ENCODE measurements at regions not wholly inside any gene's neighbourhood (a gene's known extent, or its start where the extent isn't known, plus 50 kb on each side); places are given as distances from the start of the nearest gene placed in this dataset.
"Not testable (repeated sequence)": the region's sequence is repeated elsewhere in the genome, so short reads cannot be mapped to it uniquely, and the experiment has no call there.

DNA sequence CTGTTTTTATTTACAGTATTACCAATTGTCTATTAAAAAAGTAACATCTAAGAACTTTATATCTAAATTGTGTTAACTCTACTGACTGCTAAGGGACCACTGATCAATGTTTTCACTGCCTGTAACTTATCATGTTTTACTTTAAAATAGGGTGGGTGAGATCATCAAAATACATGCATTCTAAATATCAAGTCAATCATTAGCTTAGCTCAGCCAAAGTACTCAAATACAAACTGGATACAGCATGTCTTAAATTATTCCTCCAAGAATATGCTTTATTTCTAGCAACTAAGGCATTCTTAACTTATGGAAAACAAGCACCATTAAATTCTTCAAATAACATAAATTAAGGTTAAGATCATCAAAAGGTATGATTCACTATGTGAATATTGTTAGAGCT, 638.7 kb upstream of the RGS18 start:
- no peak for DNase-seq

GRCh38 chr1:191520345-191520744, 637.9 kb upstream of the RGS18 start:
- no peak for DNase-seq

GRCh38 chr1:191525944-191526343, 632.3 kb upstream of the RGS18 start:
- not testable (repeated sequence) for DNase-seq

GRCh38 chr1:191528275-191528674, 630.0 kb upstream of the RGS18 start:
- DNase-seq = no peak

DNA sequence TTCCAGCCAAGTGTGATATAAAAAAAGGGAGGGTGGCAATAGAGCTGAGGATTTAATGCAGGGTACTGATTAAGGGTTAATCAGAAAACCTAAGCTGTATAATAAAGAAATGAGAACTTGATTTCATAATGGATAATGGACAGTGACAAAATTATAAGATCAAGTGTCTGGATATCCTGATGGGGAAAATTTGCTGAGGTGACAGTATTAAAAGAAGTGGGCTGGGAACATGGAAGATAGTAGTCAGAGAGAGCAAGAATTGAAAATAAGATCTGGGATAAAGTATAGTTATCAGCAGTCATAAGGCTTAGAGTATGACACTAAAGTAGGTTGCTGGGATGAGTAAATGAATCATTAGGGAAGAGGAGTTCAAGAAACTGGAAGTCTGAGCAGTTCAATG, 627.3 kb upstream of the RGS18 start:
- no peak for DNase-seq

DNA sequence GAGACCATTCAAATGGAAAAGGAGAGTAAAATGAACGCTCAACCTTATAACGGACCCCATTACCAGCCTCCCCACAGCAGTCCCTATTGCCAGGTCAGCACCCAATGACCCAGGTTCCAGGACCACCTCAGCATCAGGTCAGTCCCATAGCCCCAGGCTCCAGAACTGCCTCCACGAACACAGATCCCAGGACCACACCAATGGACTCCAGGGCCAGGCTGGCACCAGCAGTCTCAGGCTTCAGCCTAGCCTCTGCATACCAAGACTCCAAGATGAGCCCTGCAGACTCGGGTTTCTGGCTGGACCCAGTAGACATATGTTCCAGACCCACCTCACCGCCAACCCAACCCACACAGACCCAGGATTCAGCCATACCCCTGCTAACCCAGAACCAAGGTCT, 625.0 kb upstream of the RGS18 start:
- DNase-seq = no peak

DNA sequence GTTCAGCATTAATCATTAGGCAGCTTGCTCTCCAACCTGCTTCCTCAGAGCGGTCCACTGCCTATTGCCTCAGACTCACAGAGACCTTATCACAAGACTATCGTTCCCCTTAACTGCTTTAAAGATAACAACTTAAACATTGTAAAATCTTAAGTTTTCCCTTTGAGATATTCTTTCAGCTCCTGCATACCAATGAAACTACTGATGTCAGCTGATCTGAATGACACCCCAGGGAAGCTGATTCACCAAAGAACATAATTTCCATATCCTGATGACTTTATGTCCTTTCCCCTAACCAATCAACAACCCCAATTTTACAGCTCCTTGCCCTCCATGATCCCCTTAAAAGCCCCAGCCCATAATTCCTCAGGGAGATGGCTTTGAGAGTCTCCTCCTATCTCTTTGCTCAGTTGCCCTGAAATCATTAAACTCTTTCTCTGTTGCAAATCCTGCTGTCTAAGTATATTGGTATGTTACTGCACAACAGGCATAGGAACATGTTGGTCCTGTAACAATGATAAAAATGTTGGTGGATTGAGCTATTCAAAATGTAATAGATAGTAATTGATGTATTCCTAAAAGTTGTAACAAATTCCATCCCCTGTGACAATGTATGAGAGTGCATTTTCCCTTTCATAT, 621.4 kb upstream of the RGS18 start:
- DNase-seq = no peak

- no peak for DNase-seq
Measured at GRCh38 chr1:191541758-191542157, 616.5 kb upstream of the RGS18 start.

DNA sequence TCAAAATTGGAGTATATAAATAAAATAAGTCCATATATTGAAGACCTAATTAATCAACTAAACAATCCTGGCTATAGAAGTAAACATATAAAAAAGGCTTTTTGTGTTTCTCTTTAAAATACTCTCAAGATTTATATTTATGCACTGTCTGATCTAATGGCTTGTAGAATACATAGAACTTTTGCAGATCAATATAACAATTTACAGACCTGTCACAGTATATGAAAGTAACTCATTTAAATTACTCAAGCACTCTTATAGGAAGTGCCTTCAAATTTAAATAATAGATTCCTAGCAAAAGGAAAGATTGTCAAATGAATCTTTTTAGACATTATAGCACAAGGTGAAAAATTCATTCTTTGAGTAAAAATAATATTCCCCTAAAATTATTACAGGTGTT, 615.8 kb upstream of the RGS18 start:
- DNase-seq = no peak

GRCh38 chr1:191546803-191547202, 611.5 kb upstream of the RGS18 start:
- no peak for DNase-seq

GRCh38 chr1:191551019-191551418, 607.2 kb upstream of the RGS18 start:
- DNase-seq = no peak

DNA sequence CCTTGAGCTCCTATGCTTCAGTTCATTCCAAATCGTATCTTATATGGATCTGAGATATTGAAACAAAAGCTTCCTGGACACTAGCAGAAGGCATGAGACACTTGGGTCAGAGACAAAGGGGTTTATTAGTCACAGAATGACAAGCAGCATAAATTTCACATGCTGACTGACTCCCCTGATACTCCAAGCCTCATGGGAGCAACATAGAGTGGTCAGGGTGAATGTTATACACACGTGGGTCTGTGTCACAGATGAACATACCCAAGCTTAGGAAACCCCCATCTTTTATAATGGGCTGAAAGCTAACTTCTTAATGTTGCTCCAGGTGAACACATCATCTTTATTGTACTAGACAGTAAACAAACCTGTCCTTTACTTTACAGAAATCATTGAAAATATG, 599.9 kb upstream of the RGS18 start:
- no peak for DNase-seq

GRCh38 chr1:191561276-191561675, 597.0 kb upstream of the RGS18 start:
- no peak for DNase-seq

- DNase-seq = no peak
Measured at GRCh38 chr1:191564275-191564674, 594.0 kb upstream of the RGS18 start.

DNA sequence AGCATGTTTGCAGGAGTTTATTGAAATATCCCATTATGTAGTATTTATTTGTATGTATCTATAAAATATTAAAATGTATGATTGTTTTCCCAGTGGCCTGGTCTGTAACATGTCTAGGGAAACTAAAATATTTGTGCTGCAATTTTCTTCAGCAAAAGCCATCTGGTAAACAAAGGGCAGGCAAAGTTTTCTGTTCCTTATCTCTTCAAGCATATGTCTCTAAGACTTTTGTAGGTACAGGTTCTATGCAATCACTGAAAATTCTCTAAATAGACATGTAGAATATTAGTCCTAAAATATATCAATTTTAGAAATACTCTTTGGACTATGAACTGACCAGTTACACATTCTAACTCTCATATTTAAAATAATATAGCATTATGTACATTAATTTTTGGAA, 585.8 kb upstream of the RGS18 start:
- DNase-seq = no peak

- DNase-seq = no peak
Measured at GRCh38 chr1:191575180-191575579, 583.1 kb upstream of the RGS18 start.

DNA sequence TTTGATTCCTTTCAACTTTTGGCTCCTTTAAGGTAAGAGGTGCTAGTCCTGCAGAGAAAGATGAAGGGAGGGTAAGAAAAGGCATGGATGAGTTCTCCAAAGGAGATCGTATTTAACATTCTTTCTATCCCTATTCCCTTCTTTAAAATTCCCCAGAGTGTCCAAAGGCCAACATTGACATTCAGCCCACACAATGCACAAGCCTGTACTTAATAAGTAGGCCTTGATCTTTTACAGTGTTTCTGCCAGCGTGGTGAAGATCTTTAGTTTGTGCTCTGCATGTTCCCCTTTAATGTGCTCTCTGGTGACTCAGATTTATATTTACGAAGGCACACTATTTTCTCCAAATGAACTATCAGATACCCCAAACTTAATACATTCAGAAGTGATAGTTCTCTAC, 582.5 kb upstream of the RGS18 start:
- DNase-seq = no peak

DNA sequence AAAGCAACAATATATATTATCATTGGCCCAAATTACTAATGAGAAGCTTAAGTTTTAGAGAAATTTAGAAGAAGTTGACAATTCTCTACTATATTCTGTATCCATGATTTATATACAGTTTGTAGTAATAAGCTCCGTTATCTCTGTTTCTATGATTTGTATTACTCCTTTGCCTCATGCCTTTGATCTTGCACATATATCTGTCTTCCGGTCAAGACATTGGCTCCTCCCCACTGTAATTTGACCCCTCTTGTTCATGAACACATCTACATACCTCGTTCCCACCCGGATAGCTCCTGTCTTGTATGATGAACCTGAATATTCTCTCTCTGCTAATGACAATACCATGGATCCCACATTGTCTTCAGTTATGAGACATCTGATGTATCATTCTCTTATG, 581.0 kb upstream of the RGS18 start:
- DNase-seq = no peak

GRCh38 chr1:191578281-191578680, 580.0 kb upstream of the RGS18 start:
- DNase-seq = no peak

- DNase-seq = no peak
Measured at GRCh38 chr1:191579019-191579418, 579.2 kb upstream of the RGS18 start.

- DNase-seq = no peak
Measured at GRCh38 chr1:191582169-191582568, 576.1 kb upstream of the RGS18 start.

DNA sequence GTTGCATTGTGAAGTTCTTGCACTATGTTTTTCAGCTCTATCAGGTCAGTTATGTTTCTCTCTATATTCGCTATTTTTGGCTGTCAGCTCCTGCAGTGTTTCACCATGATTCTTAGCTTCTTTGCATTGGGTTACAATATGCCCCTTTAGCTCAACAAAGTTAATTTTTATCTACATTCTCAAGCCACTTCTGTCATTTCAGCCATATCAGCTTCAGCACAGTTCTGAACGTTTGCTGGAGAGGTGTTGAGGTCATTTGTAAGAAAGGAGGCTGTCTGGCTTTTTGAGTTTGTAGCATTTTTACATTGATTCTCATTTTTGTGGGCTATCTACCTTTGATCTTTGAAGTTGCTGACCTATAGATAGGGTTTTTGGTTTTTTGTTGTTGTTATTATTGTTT, 573.2 kb upstream of the RGS18 start:
- DNase-seq = no peak

DNA sequence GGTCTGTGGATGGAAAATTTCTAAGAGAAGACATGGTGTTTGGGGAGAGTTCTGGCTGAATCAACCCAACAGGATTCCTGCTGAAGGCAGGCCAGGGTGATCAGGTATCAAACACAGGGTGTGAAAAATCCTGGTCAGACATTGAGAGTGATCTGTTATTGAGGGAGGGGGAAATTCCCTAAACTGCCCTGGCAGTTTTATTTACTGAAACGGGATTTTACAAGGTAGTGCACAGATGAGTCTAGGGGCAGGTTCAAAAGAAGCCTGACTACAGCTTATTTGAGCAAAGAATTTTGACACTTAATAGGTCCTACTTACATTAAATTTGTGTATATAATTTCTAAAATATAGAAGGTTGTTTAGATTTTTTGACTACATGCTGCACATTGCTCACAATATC, 569.4 kb upstream of the RGS18 start:
- no peak for DNase-seq

- no peak for DNase-seq
Measured at GRCh38 chr1:191589536-191589935, 568.7 kb upstream of the RGS18 start.

- no peak for DNase-seq
Measured at GRCh38 chr1:191590578-191590977, 567.7 kb upstream of the RGS18 start.

GRCh38 chr1:191592039-191592438, 566.2 kb upstream of the RGS18 start:
- no peak for DNase-seq
